ENCODE measurements at regions not wholly inside any gene's neighbourhood (a gene's known extent, or its start where the extent isn't known, plus 50 kb on each side); places are given as distances from the start of the nearest gene placed in this dataset.

DNA sequence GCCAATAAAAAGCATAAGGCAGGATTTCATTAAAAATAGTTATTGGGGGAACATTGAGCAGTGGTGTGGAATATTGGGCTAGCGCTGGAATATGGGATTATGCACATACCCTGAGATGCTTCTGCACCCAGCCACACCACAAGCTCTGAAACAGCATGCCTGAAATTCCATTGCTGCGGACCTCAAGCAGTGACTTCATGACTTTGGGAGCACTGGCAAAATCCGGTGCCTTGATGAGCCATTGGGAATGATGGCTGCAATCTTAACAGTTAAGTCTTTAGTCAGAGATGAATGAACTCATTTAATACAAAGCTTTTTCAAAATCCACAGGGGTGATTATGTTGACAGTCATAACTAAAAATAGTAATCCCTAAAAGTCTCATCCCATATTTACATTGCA lies 274.7 kb upstream of the MTPN start:
- Histone ChIP-seq H4K91ac (replicated peaks; ENCODE audit: insufficient read length, low read length) (no peak overlapping the region), H3K23ac (ENCODE audit: insufficient read length) (no peak overlapping the region), H3K9me3 (ENCODE audit: insufficient read depth in 2 of 2, low read depth in 1 of 2, low read length in 1 of 2) (no peaks in the 10 kb centered on the region), H3K23me2 (ENCODE audit: low read depth, low read length) (no peaks in the 10 kb centered on the region), H2AFZ (ENCODE audit: low read length) (no peak overlapping the region), H3K14ac (ENCODE audit: insufficient read length) (no peak overlapping the region), H4K8ac (ENCODE audit: extremely low read depth, insufficient read depth, low read length) (no peak overlapping the region), H3K18ac (ENCODE audit: extremely low read depth, low read length) (no peak overlapping the region), H2BK12ac (ENCODE audit: low read depth, low read length) (no peak overlapping the region), H2BK120ac (replicated peaks; ENCODE audit: low read depth, low read length) (no peak overlapping the region), H3K9ac (replicated peaks in 1 of 4; ENCODE audit: extremely low read depth in 1 of 4, low read depth in 3 of 4, low read length in 3 of 4) (no peak overlapping the region; a peak in 1 of 7 replicates), H3K4me2 (ENCODE audit: insufficient read depth in 1 of 2, low read depth in 2 of 2, low read length in 2 of 2) (no peak overlapping the region), H3K4me1 (replicated peaks in 1 of 4; ENCODE audit: control insufficient read depth in 3 of 4, insufficient read depth in 4 of 4, low read length in 3 of 4) (no peaks in the 10 kb centered on the region), H2BK5ac (ENCODE audit: low read depth, low read length) (no peak overlapping the region), H3K36me3 (ENCODE audit: control insufficient read depth in 2 of 4, insufficient read depth in 4 of 4, low read length in 3 of 4) (no peaks in the 10 kb centered on the region), H3K4ac (replicated peaks; ENCODE audit: insufficient read length, low read depth, low read length) (no peak overlapping the region), H3K79me2 (ENCODE audit: control insufficient read depth in 1 of 2, insufficient read depth in 2 of 2, low read length in 2 of 2) (no peaks in the 10 kb centered on the region), H4K5ac (ENCODE audit: insufficient read length, low read depth, low read length) (no peak overlapping the region), H3K4me3 (ENCODE audit: extremely low read depth in 1 of 4, insufficient read depth in 2 of 4, low read depth in 3 of 4, low read length in 4 of 4) (no peak overlapping the region), H2BK20ac (ENCODE audit: low read length) (no peak overlapping the region), H3K79me1 (ENCODE audit: low read depth, low read length) (no peaks in the 10 kb centered on the region), H2BK15ac (ENCODE audit: low read length) (no peak overlapping the region), H3K56ac (replicated peaks; ENCODE audit: insufficient read length, low read depth, low read length) (no peak overlapping the region), H3K27me3 (replicated peaks in 1 of 4; ENCODE audit: control insufficient read depth in 3 of 4, extremely low read depth in 1 of 4, insufficient read depth in 3 of 4, low read length in 3 of 4) (no peaks in the 10 kb centered on the region), H3K27ac (ENCODE audit: low read depth, low read length) (no peak overlapping the region), H2AK5ac (ENCODE audit: low read depth, low read length) (no peak overlapping the region), H4K20me1 (replicated peaks in 1 of 2; ENCODE audit: control insufficient read depth in 1 of 2, insufficient read depth in 2 of 2, low read length in 2 of 2) (no peaks in the 10 kb centered on the region)
- ChIA-PET CTCF (ENCODE audit: partially characterized antibody) (interaction anchor here (1.1 to 1.5 kb wide), 2 partner anchors 93 to 213 kb away, joined by 3 read pairs; no protein-coding TSS in a partner anchor), POLR2A (ENCODE audit: partially characterized antibody) (no interaction called here)
- WGBS, 2 experiments (ENCODE audit: extremely low coverage in 1 of 2, insufficient coverage in 1 of 2, insufficient read length in 1 of 2, insufficient replicate concordance in 2 of 2, low coverage in 1 of 2, low lambda C conversion rate in 2 of 2, missing lambda C conversion rate in 1 of 2), result 89% methylated on average over 3 of the region's 3 CpGs; no CpG with 5 or more reads in 1 of the 2 experiments
- DNase-seq (ENCODE audit: low read depth in 1 of 2, low spot score in 2 of 2), result no peak
- no peak for FAIRE-seq
- TF ChIP-seq HDAC6 (IDR thresholded peaks at IDR 0.05; ENCODE audit: low read depth, low read length) (no peak), JUN (IDR thresholded peaks at IDR 0.05; ENCODE audit: low read depth, low read length) (no peak), EP300 (IDR thresholded peaks at IDR 0.05; ENCODE audit: borderline replicate concordance in 1 of 2, low read depth in 2 of 2, low read length in 2 of 2) (no peak), EGR1 (IDR thresholded peaks at IDR 0.05; ENCODE audit: borderline replicate concordance, low read depth, low read length) (no peak), KDM5A (IDR thresholded peaks at IDR 0.05; ENCODE audit: low read length) (no peak), TCF12 (IDR thresholded peaks at IDR 0.05; ENCODE audit: low read depth, low read length) (no peak), GTF2F1 (IDR thresholded peaks at IDR 0.05; ENCODE audit: borderline replicate concordance, low read depth, low read length) (no peak), NANOG (IDR thresholded peaks at IDR 0.05; ENCODE audit: insufficient read depth, low read depth, low read length, poor library complexity, severe bottlenecking) (no peak), CBX5 (IDR thresholded peaks at IDR 0.05; ENCODE audit: low read depth, low read length) (no peak), CTCF (IDR thresholded peaks at IDR 0.05; ENCODE audit: control extremely low read depth in 1 of 3, insufficient read depth in 1 of 3, low read depth in 1 of 3, low read length in 3 of 3) (no peak), TEAD4 (IDR thresholded peaks at IDR 0.05; ENCODE audit: low read depth, low read length) (no peak), YY1 (IDR thresholded peaks at IDR 0.05; ENCODE audit: low read depth, low read length) (no peak), NRF1 (IDR thresholded peaks at IDR 0.05; ENCODE audit: low read depth, low read length) (no peak)
